C4-2B (cell line): ENCODE measurements at regions not wholly inside any gene's neighbourhood (a gene's known extent, or its start where the extent isn't known, plus 50 kb on each side); places are given as distances from the start of the nearest gene placed in this dataset.

Source experiments
- ZFX ChIP-seq: fragments of 450-650 bp; IDR thresholded peaks from 2 replicates; pipeline ENCODE4 v1.6.1; 2017
- TF ChIP-seq, protein P1 (sequence below): fragments of 450-650 bp; conservative IDR thresholded peaks from 2 replicates; pipeline ENCODE4 v1.5.1; 2017; ENCODE audit warnings: mild to moderate bottlenecking

GRCh38 chr10:28457110-28457509 is 75.8 kb upstream of the WAC start:
- TF ChIP-seq, protein P1, sequence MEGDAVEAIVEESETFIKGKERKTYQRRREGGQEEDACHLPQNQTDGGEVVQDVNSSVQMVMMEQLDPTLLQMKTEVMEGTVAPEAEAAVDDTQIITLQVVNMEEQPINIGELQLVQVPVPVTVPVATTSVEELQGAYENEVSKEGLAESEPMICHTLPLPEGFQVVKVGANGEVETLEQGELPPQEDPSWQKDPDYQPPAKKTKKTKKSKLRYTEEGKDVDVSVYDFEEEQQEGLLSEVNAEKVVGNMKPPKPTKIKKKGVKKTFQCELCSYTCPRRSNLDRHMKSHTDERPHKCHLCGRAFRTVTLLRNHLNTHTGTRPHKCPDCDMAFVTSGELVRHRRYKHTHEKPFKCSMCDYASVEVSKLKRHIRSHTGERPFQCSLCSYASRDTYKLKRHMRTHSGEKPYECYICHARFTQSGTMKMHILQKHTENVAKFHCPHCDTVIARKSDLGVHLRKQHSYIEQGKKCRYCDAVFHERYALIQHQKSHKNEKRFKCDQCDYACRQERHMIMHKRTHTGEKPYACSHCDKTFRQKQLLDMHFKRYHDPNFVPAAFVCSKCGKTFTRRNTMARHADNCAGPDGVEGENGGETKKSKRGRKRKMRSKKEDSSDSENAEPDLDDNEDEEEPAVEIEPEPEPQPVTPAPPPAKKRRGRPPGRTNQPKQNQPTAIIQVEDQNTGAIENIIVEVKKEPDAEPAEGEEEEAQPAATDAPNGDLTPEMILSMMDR = no peak
- TF ChIP-seq ZFX = no peak
